ENCODE measurements at regions not wholly inside any gene's neighbourhood (a gene's known extent, or its start where the extent isn't known, plus 50 kb on each side); places are given as distances from the start of the nearest gene placed in this dataset.

DNA sequence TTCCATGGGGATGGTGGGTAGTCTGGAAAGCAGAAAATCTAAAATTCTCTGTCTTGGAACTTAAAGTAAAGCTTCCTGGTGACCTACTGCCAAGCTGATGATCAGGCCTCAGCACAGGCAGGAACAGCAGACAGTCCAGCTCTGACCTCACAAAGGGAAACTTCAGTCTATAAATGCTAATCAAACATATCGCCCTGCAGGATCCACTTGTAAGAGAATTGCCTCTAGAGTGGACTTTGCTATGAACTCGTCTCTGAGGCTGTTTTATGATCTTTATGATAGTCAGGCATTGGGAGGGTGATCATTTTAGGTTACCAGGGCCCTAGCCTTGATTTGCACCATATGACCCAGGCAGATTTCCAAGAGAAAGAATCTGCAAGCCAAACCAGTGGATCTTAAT, 67.6 kb upstream of the SELENOP start:
- TF ChIP-seq, protein P1, sequence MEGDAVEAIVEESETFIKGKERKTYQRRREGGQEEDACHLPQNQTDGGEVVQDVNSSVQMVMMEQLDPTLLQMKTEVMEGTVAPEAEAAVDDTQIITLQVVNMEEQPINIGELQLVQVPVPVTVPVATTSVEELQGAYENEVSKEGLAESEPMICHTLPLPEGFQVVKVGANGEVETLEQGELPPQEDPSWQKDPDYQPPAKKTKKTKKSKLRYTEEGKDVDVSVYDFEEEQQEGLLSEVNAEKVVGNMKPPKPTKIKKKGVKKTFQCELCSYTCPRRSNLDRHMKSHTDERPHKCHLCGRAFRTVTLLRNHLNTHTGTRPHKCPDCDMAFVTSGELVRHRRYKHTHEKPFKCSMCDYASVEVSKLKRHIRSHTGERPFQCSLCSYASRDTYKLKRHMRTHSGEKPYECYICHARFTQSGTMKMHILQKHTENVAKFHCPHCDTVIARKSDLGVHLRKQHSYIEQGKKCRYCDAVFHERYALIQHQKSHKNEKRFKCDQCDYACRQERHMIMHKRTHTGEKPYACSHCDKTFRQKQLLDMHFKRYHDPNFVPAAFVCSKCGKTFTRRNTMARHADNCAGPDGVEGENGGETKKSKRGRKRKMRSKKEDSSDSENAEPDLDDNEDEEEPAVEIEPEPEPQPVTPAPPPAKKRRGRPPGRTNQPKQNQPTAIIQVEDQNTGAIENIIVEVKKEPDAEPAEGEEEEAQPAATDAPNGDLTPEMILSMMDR (conservative IDR thresholded peaks at IDR 0.05) = no peak
- no peak for TF ChIP-seq EZH2 (IDR thresholded peaks at IDR 0.05; ENCODE audit: low read depth)
